ENCODE measurements at regions not wholly inside any gene's neighbourhood (a gene's known extent, or its start where the extent isn't known, plus 50 kb on each side); places are given as distances from the start of the nearest gene placed in this dataset.

GRCh38 chr2:190795686-190796085 lies 84.9 kb upstream of the GLS start (continued):
- no peak for TF ChIP-seq USF2 (IDR thresholded peaks at IDR 0.05; ENCODE audit: low read length)
- TF ChIP-seq CTCF (IDR thresholded peaks at IDR 0.05; ENCODE audit: control extremely low read depth in 1 of 3, insufficient read depth in 1 of 3, low read depth in 1 of 3, low read length in 3 of 3): no peak
- no peak for TF ChIP-seq EZH2 (IDR thresholded peaks at IDR 0.05; ENCODE audit: low read depth, low read length, severe bottlenecking)
- no peak for TF ChIP-seq TAF1 (IDR thresholded peaks at IDR 0.05; ENCODE audit: low read depth, low read length)
